GM21367 (cell line): ENCODE measurements at regions not wholly inside any gene's neighbourhood (a gene's known extent, or its start where the extent isn't known, plus 50 kb on each side); places are given as distances from the start of the nearest gene placed in this dataset.
"Not testable (repeated sequence)": the region's sequence is repeated elsewhere in the genome, so short reads cannot be mapped to it uniquely, and the experiment has no call there.

Experiments used
- ATAC-seq: cut with Tn5 transposase; IDR thresholded peaks from one replicate; pipeline ENCODE4 v1.9.1; 2021; ENCODE audit not compliant: unreplicated experiment

- ATAC-seq = not testable (repeated sequence)
These were observed 150.9 kb upstream of the TEX13D start for GRCh38 chrX:124181515-124181914.

GRCh38 chrX:124190440-124190839, 142.0 kb upstream of the TEX13D start:
- ATAC-seq = no peak

- no peak for ATAC-seq
These were observed 138.3 kb upstream of the TEX13D start for GRCh38 chrX:124194199-124194598.

- no peak for ATAC-seq
These were observed 137.6 kb upstream of the TEX13D start for GRCh38 chrX:124194901-124195300.

- ATAC-seq = no peak
These were observed 129.1 kb upstream of the TEX13D start for GRCh38 chrX:124203311-124203710.

- no peak for ATAC-seq
These were observed 123.8 kb upstream of the TEX13D start for GRCh38 chrX:124208660-124209059.

- no peak for ATAC-seq
These were observed 122.5 kb upstream of the TEX13D start for GRCh38 chrX:124209792-124210576.

GRCh38 chrX:124211312-124211942, 121.0 kb upstream of the TEX13D start:
- peak; percentile 60 for ATAC-seq

GRCh38 chrX:124212622-124213021, 119.8 kb upstream of the TEX13D start:
- no peak for ATAC-seq

- ATAC-seq = no peak
These were observed 116.7 kb upstream of the TEX13D start for GRCh38 chrX:124215786-124216185.

- ATAC-seq = no peak
These were observed 115.9 kb upstream of the TEX13D start for GRCh38 chrX:124216396-124217115.

GRCh38 chrX:124217304-124218251, 114.9 kb upstream of the TEX13D start:
- ATAC-seq = peak; percentile 75

GRCh38 chrX:124223524-124223923, 108.9 kb upstream of the TEX13D start:
- no peak for ATAC-seq

GRCh38 chrX:124224528-124224927, 107.9 kb upstream of the TEX13D start:
- no peak for ATAC-seq

GRCh38 chrX:124226129-124226528, 106.3 kb upstream of the TEX13D start:
- ATAC-seq = no peak

- ATAC-seq = no peak
These were observed 103.6 kb upstream of the TEX13D start for GRCh38 chrX:124228849-124229248.

- no peak for ATAC-seq
These were observed 103.1 kb upstream of the TEX13D start for GRCh38 chrX:124229374-124229773.

- no peak for ATAC-seq
These were observed 101.6 kb upstream of the TEX13D start for GRCh38 chrX:124230655-124231450.

GRCh38 chrX:124231451-124231759, 101.1 kb upstream of the TEX13D start:
- ATAC-seq = no peak

GRCh38 chrX:124232523-124233201, 99.8 kb upstream of the TEX13D start:
- peak; percentile 77 for ATAC-seq
